ENCODE measurements at regions not wholly inside any gene's neighbourhood (a gene's known extent, or its start where the extent isn't known, plus 50 kb on each side); places are given as distances from the start of the nearest gene placed in this dataset.
"Not testable (repeated sequence)": the region's sequence is repeated elsewhere in the genome, so short reads cannot be mapped to it uniquely, and the experiment has no call there.

GRCh38 chr1:56263908-56264307 is 315.5 kb downstream of the PLPP3 start:
- no peaks in the 10 kb centered on the region for H3K9me3 Mint-ChIP-seq

GRCh38 chr1:56258371-56258770 is 321.0 kb downstream of the PLPP3 start:
- no peaks in the 10 kb centered on the region for H3K27me3 Mint-ChIP-seq (ENCODE audit: low read depth)
- H3K4me3 Mint-ChIP-seq: no peak overlapping the region
- no peak overlapping the region for H3K27ac Mint-ChIP-seq
- no peaks in the 10 kb centered on the region for H3K36me3 Mint-ChIP-seq (ENCODE audit: low read depth)
- H3K9me3 Mint-ChIP-seq: no peaks in the 10 kb centered on the region
- no peak for DNase-seq (ENCODE audit: low spot score)
- H3K4me1 Mint-ChIP-seq (ENCODE audit: low read depth): no peaks in the 10 kb centered on the region

More at GRCh38 chr1:56263908-56264307, 315.5 kb downstream of the PLPP3 start:
- H3K4me1 Mint-ChIP-seq (ENCODE audit: low read depth): no peaks in the 10 kb centered on the region
- H3K27ac Mint-ChIP-seq: no peak overlapping the region
- no peak for DNase-seq (ENCODE audit: low spot score)
- no peaks in the 10 kb centered on the region for H3K27me3 Mint-ChIP-seq (ENCODE audit: low read depth)
- H3K4me3 Mint-ChIP-seq: no peak overlapping the region
- no peaks in the 10 kb centered on the region for H3K36me3 Mint-ChIP-seq (ENCODE audit: low read depth)

- no peaks in the 10 kb centered on the region for H3K36me3 Mint-ChIP-seq (ENCODE audit: low read depth)
- DNase-seq (ENCODE audit: low spot score): no peak
- no peaks in the 10 kb centered on the region for H3K4me1 Mint-ChIP-seq (ENCODE audit: low read depth)
- no peaks in the 10 kb centered on the region for H3K27me3 Mint-ChIP-seq (ENCODE audit: low read depth)
- no peaks in the 10 kb centered on the region for H3K9me3 Mint-ChIP-seq
- H3K27ac Mint-ChIP-seq: no peak overlapping the region
- H3K4me3 Mint-ChIP-seq: no peak overlapping the region
Observed at GRCh38 chr1:56257726-56258125, 321.6 kb downstream of the PLPP3 start.

- Mint-ChIP-seq H3K27me3 (ENCODE audit: low read depth) (no peaks in the 10 kb centered on the region), H3K4me1 (ENCODE audit: low read depth) (no peaks in the 10 kb centered on the region), H3K9me3 (no peaks in the 10 kb centered on the region), H3K4me3 (no peak overlapping the region), H3K27ac (no peak overlapping the region), H3K36me3 (ENCODE audit: low read depth) (no peaks in the 10 kb centered on the region)
- DNase-seq (ENCODE audit: low spot score): no peak
Observed at GRCh38 chr1:56256153-56257000, 323.0 kb downstream of the PLPP3 start.

GRCh38 chr1:56255516-56256152 is 323.7 kb downstream of the PLPP3 start:
- H3K4me3 Mint-ChIP-seq: no peak overlapping the region
- no peaks in the 10 kb centered on the region for H3K9me3 Mint-ChIP-seq
- DNase-seq (ENCODE audit: low spot score): no peak
- no peaks in the 10 kb centered on the region for H3K27me3 Mint-ChIP-seq (ENCODE audit: low read depth)
- no peaks in the 10 kb centered on the region for H3K36me3 Mint-ChIP-seq (ENCODE audit: low read depth)
- H3K27ac Mint-ChIP-seq: no peak overlapping the region
- H3K4me1 Mint-ChIP-seq (ENCODE audit: low read depth): no peaks in the 10 kb centered on the region

- no peak for DNase-seq (ENCODE audit: low spot score)
- H3K4me3 Mint-ChIP-seq: no peak overlapping the region
- H3K9me3 Mint-ChIP-seq: no peaks in the 10 kb centered on the region
- no peaks in the 10 kb centered on the region for H3K36me3 Mint-ChIP-seq (ENCODE audit: low read depth)
- no peaks in the 10 kb centered on the region for H3K4me1 Mint-ChIP-seq (ENCODE audit: low read depth)
- no peaks in the 10 kb centered on the region for H3K27me3 Mint-ChIP-seq (ENCODE audit: low read depth)
- no peak overlapping the region for H3K27ac Mint-ChIP-seq
Observed at GRCh38 chr1:56254130-56254529, 325.2 kb downstream of the PLPP3 start.

GRCh38 chr1:56250809-56251208 is 328.6 kb downstream of the PLPP3 start:
- no peaks in the 10 kb centered on the region for H3K9me3 Mint-ChIP-seq
- H3K36me3 Mint-ChIP-seq (ENCODE audit: low read depth): no peaks in the 10 kb centered on the region
- no peak overlapping the region for H3K4me3 Mint-ChIP-seq
- no peaks in the 10 kb centered on the region for H3K27me3 Mint-ChIP-seq (ENCODE audit: low read depth)
- no peak overlapping the region for H3K27ac Mint-ChIP-seq
- DNase-seq (ENCODE audit: low spot score): no peak
- no peaks in the 10 kb centered on the region for H3K4me1 Mint-ChIP-seq (ENCODE audit: low read depth)

- Mint-ChIP-seq H3K4me1 (ENCODE audit: low read depth) (no peaks in the 10 kb centered on the region), H3K9me3 (no peaks in the 10 kb centered on the region), H3K4me3 (no peak overlapping the region), H3K27ac (no peak overlapping the region), H3K36me3 (ENCODE audit: low read depth) (no peaks in the 10 kb centered on the region), H3K27me3 (ENCODE audit: low read depth) (no peaks in the 10 kb centered on the region)
- DNase-seq (ENCODE audit: low spot score): no peak
Observed at GRCh38 chr1:56249234-56249633, 330.1 kb downstream of the PLPP3 start.

GRCh38 chr1:56248138-56248537 is 331.2 kb downstream of the PLPP3 start:
- H3K27me3 Mint-ChIP-seq (ENCODE audit: low read depth): no peaks in the 10 kb centered on the region
- no peak overlapping the region for H3K4me3 Mint-ChIP-seq
- no peak for DNase-seq (ENCODE audit: low spot score)
- H3K36me3 Mint-ChIP-seq (ENCODE audit: low read depth): no peaks in the 10 kb centered on the region
- H3K9me3 Mint-ChIP-seq: no peaks in the 10 kb centered on the region
- no peaks in the 10 kb centered on the region for H3K4me1 Mint-ChIP-seq (ENCODE audit: low read depth)
- no peak overlapping the region for H3K27ac Mint-ChIP-seq

- H3K4me3 Mint-ChIP-seq; H3K4me1 Mint-ChIP-seq (ENCODE audit: low read depth); H3K27me3 Mint-ChIP-seq (ENCODE audit: low read depth); H3K36me3 Mint-ChIP-seq (ENCODE audit: low read depth); H3K27ac Mint-ChIP-seq; DNase-seq (ENCODE audit: low spot score); H3K9me3 Mint-ChIP-seq: not testable (repeated sequence)
Observed at GRCh38 chr1:56246726-56247125, 332.6 kb downstream of the PLPP3 start.

GRCh38 chr1:56240400-56240799 is 339.0 kb downstream of the PLPP3 start:
- H3K27me3 Mint-ChIP-seq (ENCODE audit: low read depth): no peaks in the 10 kb centered on the region
- H3K36me3 Mint-ChIP-seq (ENCODE audit: low read depth): no peaks in the 10 kb centered on the region
- H3K4me3 Mint-ChIP-seq: no peak overlapping the region
- H3K9me3 Mint-ChIP-seq: peaks cover 7% of the 10 kb centered on the region
- no peak for DNase-seq (ENCODE audit: low spot score)
- H3K4me1 Mint-ChIP-seq (ENCODE audit: low read depth): no peaks in the 10 kb centered on the region
- H3K27ac Mint-ChIP-seq: no peak overlapping the region

GRCh38 chr1:56237491-56238064 is 341.8 kb downstream of the PLPP3 start:
- H3K27ac Mint-ChIP-seq: no peak overlapping the region
- H3K4me1 Mint-ChIP-seq (ENCODE audit: low read depth): no peaks in the 10 kb centered on the region
- no peaks in the 10 kb centered on the region for H3K36me3 Mint-ChIP-seq (ENCODE audit: low read depth)
- no peak for DNase-seq (ENCODE audit: low spot score)
- H3K4me3 Mint-ChIP-seq: no peak overlapping the region
- no peaks in the 10 kb centered on the region for H3K27me3 Mint-ChIP-seq (ENCODE audit: low read depth)
- peaks cover 11% of the 10 kb centered on the region for H3K9me3 Mint-ChIP-seq

GRCh38 chr1:56236688-56237087 is 342.7 kb downstream of the PLPP3 start:
- H3K4me3 Mint-ChIP-seq: no peak overlapping the region
- H3K27me3 Mint-ChIP-seq (ENCODE audit: low read depth): no peaks in the 10 kb centered on the region
- no peaks in the 10 kb centered on the region for H3K4me1 Mint-ChIP-seq (ENCODE audit: low read depth)
- no peak for DNase-seq (ENCODE audit: low spot score)
- H3K27ac Mint-ChIP-seq: no peak overlapping the region
- H3K9me3 Mint-ChIP-seq: peaks cover 11% of the 10 kb centered on the region
- H3K36me3 Mint-ChIP-seq (ENCODE audit: low read depth): no peaks in the 10 kb centered on the region

- no peaks in the 10 kb centered on the region for H3K4me1 Mint-ChIP-seq (ENCODE audit: low read depth)
- H3K36me3 Mint-ChIP-seq (ENCODE audit: low read depth): no peaks in the 10 kb centered on the region
- no peak overlapping the region for H3K4me3 Mint-ChIP-seq
- H3K27ac Mint-ChIP-seq: no peak overlapping the region
- DNase-seq (ENCODE audit: low spot score): no peak
- no peaks in the 10 kb centered on the region for H3K27me3 Mint-ChIP-seq (ENCODE audit: low read depth)
- peaks cover 11% of the 10 kb centered on the region for H3K9me3 Mint-ChIP-seq
Observed at GRCh38 chr1:56235909-56236510, 343.4 kb downstream of the PLPP3 start.
